B cell (primary cell): ENCODE measurements at regions not wholly inside any gene's neighbourhood (a gene's known extent, or its start where the extent isn't known, plus 50 kb on each side); places are given as distances from the start of the nearest gene placed in this dataset.

Experiments used
- ATAC-seq: fragments of 200-7000 bp; cut with Tn5 transposase; one replicate; pipeline ENCODE4 v1.10.0; 2021; ENCODE audit warnings: low read depth, mild to moderate bottlenecking, moderate number of reproducible peaks, moderate library complexity
- CTCF ChIA-PET: fragments of 350-600 bp; sonication (Branson Sonifier 250); formaldehyde crosslinking; loops from one replicate; lab custom pipeline; 2021; ENCODE audit warnings: antibody characterized with exemption, inconsistent platforms; lab: Charles Lee
- POLR2A ChIA-PET: fragments of 350-600 bp; sonication (Branson Sonifier 250); formaldehyde crosslinking; loops from one replicate; lab custom pipeline; 2021; ENCODE audit warnings: antibody characterized with exemption; lab: Charles Lee
- DNase-seq: peaks from one replicate; pipeline ENCODE4 v3.0.0; 2013
- H2AFZ ChIP-seq: 2 replicates; pipeline ENCODE4 v1.6.1; 2012; ENCODE audit warnings: mild to moderate bottlenecking, low read depth, low read length; ENCODE audit not compliant: insufficient read depth, poor library complexity, severe bottlenecking
- H3K27ac ChIP-seq, 2 donors: 1 replicate in 1 of 2; 2 replicates in 1 of 2; pipeline ENCODE4 v1.5.1; 2012 to 2013; ENCODE audit warnings: low read length in 2 of 2, mild to moderate bottlenecking in 2 of 2, moderate library complexity in 1 of 2
- H3K27me3 ChIP-seq, 4 experiments: fragments of 200-600 bp in 1 of 4; sonication (generic) in 1 of 4; replicated peaks in 1 of 4; 1 replicate in 2 of 4; 2 replicates in 2 of 4; pipeline versions ENCODE4 v1.6.1 to v1.7.0; 2013 to 2016; ENCODE audit warnings: low read length in 3 of 4, mild to moderate bottlenecking in 2 of 4, mixed read lengths in 1 of 4, moderate library complexity in 1 of 4; ENCODE audit not compliant: insufficient read depth in 4 of 4, control insufficient read depth in 3 of 4; ENCODE audit errors: control extremely low read depth in 1 of 4
- H3K36me3 ChIP-seq, 2 experiments: replicated peaks in 1 of 2; 1 replicate in 1 of 2; 2 replicates in 1 of 2; pipeline versions ENCODE4 v1.6.1 to v1.7.1; 2013; ENCODE audit warnings: low read length in 1 of 2; ENCODE audit not compliant: insufficient read depth in 2 of 2, control insufficient read depth in 1 of 2; ENCODE audit errors: control extremely low read depth in 1 of 2, extremely low read depth in 1 of 2
- H3K4me1 ChIP-seq, 2 donors: fragments of 200-600 bp in 1 of 2; sonication (generic) in 1 of 2; 1 replicate in 1 of 2; 2 replicates in 1 of 2; pipeline versions ENCODE4 v1.5.1 to v1.6.1; 2013 to 2017; ENCODE audit warnings: low read length in 2 of 2; ENCODE audit not compliant: control insufficient read depth in 2 of 2, insufficient read depth in 2 of 2
- H3K4me2 ChIP-seq: replicated peaks from 2 replicates; pipeline ENCODE3; 2012; ENCODE audit warnings: mild to moderate bottlenecking, low read depth, low read length; ENCODE audit not compliant: poor library complexity, severe bottlenecking
- H3K4me3 ChIP-seq, 5 experiments: fragments of 200-600 bp in 1 of 5; sonication (generic) in 1 of 5; 1 replicate in 3 of 5; 2 replicates in 2 of 5; pipeline versions ENCODE4 v1.5.1 to v1.7.0; 2011 to 2016; ENCODE audit warnings: low read length in 4 of 5, mild to moderate bottlenecking in 4 of 5, low read depth in 2 of 5, control low read depth in 1 of 5, moderate library complexity in 1 of 5; ENCODE audit not compliant: insufficient read depth in 1 of 5; ENCODE audit errors: control extremely low read depth in 1 of 5, extremely low read depth in 1 of 5
- H3K79me2 ChIP-seq: fragments of 200-600 bp; sonication (generic); one replicate; pipeline ENCODE4 v1.6.0; 2016; ENCODE audit warnings: low read length; ENCODE audit not compliant: control insufficient read depth, insufficient read depth
- H3K9ac ChIP-seq: fragments of 200-600 bp; sonication (generic); 2 replicates; pipeline ENCODE4 v1.6.1; 2017; ENCODE audit warnings: mild to moderate bottlenecking, low read length, moderate library complexity
- H3K9me3 ChIP-seq, 3 donors: one replicate each; pipeline versions ENCODE4 v1.6.1 to v1.7.1; 2013; ENCODE audit warnings: low read length in 2 of 3; ENCODE audit not compliant: control insufficient read depth in 2 of 3, insufficient read depth in 1 of 3; ENCODE audit errors: control extremely low read depth in 1 of 3
- H4K20me1 ChIP-seq: 2 replicates; pipeline ENCODE4 v1.6.0; 2012; ENCODE audit warnings: mild to moderate bottlenecking, low read length; ENCODE audit not compliant: insufficient read depth, control insufficient read depth, poor library complexity, severe bottlenecking
- H3K27ac Mint-ChIP-seq: one replicate; pipeline ENCODE4 v1.8.0; 2021; ENCODE audit warnings: mixed read lengths
- H3K27me3 Mint-ChIP-seq: one replicate; pipeline ENCODE4 v1.8.0; 2021; ENCODE audit warnings: mixed read lengths
- H3K4me1 Mint-ChIP-seq: one replicate; pipeline ENCODE4 v1.8.0; 2021; ENCODE audit warnings: mixed read lengths
- H3K4me3 Mint-ChIP-seq: one replicate; pipeline ENCODE4 v1.8.0; 2021; ENCODE audit warnings: mixed read lengths
- H3K9me3 Mint-ChIP-seq: one replicate; pipeline ENCODE4 v1.8.0; 2022; ENCODE audit warnings: mixed read lengths; ENCODE audit not compliant: insufficient read depth
- CTCF ChIP-seq: fragments of 200-600 bp; IDR thresholded peaks from one replicate; pipeline ENCODE4 v1.8.0; 2022; ENCODE audit warnings: antibody characterized with exemption, mild to moderate bottlenecking
- EZH2 ChIP-seq: IDR thresholded peaks from 2 replicates; pipeline ENCODE4 v1.6.1; 2012; ENCODE audit warnings: borderline replicate concordance, low read depth, mild to moderate bottlenecking, moderate library complexity, low read length; ENCODE audit not compliant: insufficient read depth, poor library complexity, severe bottlenecking
- WGBS: methylation state at CpG from one replicate; pipeline ENCODE4 v1.1.5; 2013; ENCODE audit warnings: missing lambda C conversion rate; ENCODE audit not compliant: insufficient coverage; 5-methylcytosine and 5-hydroxymethylcytosine counted together
- intact Hi-C: fragments of 100-400 bp; cut with micrococcal nuclease; formaldehyde crosslinking; loops from one replicate; pipeline ENCODE4 v1.10.0; 2022

GRCh38 chr5:172567294-172567693 is 73.8 kb upstream of the NEURL1B start:
- CTCF ChIA-PET = interaction anchor here (0.6 kb wide), 1 partner anchor 262 kb away, joined by 3 read pairs; no protein-coding TSS in a partner anchor
- H3K27ac Mint-ChIP-seq = no peak overlapping the region
- WGBS = 89% methylated on average over 6 of the region's 7 CpGs
- H2AFZ ChIP-seq = no peak overlapping the region
- peaks cover 18% of the 10 kb centered on the region for H3K27me3 Mint-ChIP-seq
- ATAC-seq (no peak), DNase-seq (no peak)
- H3K4me3 ChIP-seq = no peak overlapping the region
- no peak overlapping the region for H3K4me2 ChIP-seq
- no peaks in the 10 kb centered on the region for H3K9me3 Mint-ChIP-seq
- H3K36me3 ChIP-seq = no peaks in the 10 kb centered on the region
- no peaks in the 10 kb centered on the region for H3K27me3 ChIP-seq
- no peaks in the 10 kb centered on the region for H3K9me3 ChIP-seq
- POLR2A ChIA-PET = no interaction called here
- H3K9ac ChIP-seq = no peak overlapping the region
- no peak for TF ChIP-seq CTCF
- TF ChIP-seq EZH2 = no peak
- no peaks in the 10 kb centered on the region for H3K79me2 ChIP-seq
- H4K20me1 ChIP-seq = no peaks in the 10 kb centered on the region
- H3K4me1 Mint-ChIP-seq = no peaks in the 10 kb centered on the region
- no peaks in the 10 kb centered on the region for H3K4me1 ChIP-seq
- H3K4me3 Mint-ChIP-seq = no peak overlapping the region
- H3K27ac ChIP-seq = no peak overlapping the region
- intact Hi-C loops = no loop called here

- Histone ChIP-seq H3K27me3 (no peaks in the 10 kb centered on the region), H4K20me1 (no peaks in the 10 kb centered on the region), H3K27ac (no peak overlapping the region), H3K36me3 (no peaks in the 10 kb centered on the region), H3K4me3 (no peak overlapping the region), H3K4me2 (no peak overlapping the region), H3K9me3 (no peaks in the 10 kb centered on the region), H3K9ac (no peak overlapping the region), H2AFZ (no peak overlapping the region), H3K79me2 (no peaks in the 10 kb centered on the region), H3K4me1 (no peaks in the 10 kb centered on the region)
- intact Hi-C loops = no loop called here
- H3K27ac Mint-ChIP-seq = no peak overlapping the region
- TF ChIP-seq CTCF (no peak), EZH2 (no peak)
- 17% methylated on average over 1 of the region's 8 CpGs for WGBS
- no peaks in the 10 kb centered on the region for H3K9me3 Mint-ChIP-seq
- DNase-seq = no peak
- ChIA-PET CTCF (no interaction called here), POLR2A (no interaction called here)
- no peaks in the 10 kb centered on the region for H3K4me1 Mint-ChIP-seq
- no peak for ATAC-seq
- H3K4me3 Mint-ChIP-seq = no peak overlapping the region
- H3K27me3 Mint-ChIP-seq = peaks cover 17% of the 10 kb centered on the region
Observed at GRCh38 chr5:172565931-172566665, 75.0 kb upstream of the NEURL1B start.
